ENCODE measurements at regions not wholly inside any gene's neighbourhood (a gene's known extent, or its start where the extent isn't known, plus 50 kb on each side); places are given as distances from the start of the nearest gene placed in this dataset.

GRCh38 chr3:106827515-106828213 is 549.6 kb upstream of the CCDC54 start:
- Histone ChIP-seq H3K4me1 (peaks cover 15% of the 10 kb centered on the region), H3K9me3 (replicated peaks) (peaks cover 9% of the 10 kb centered on the region), H3K27me3 (ENCODE audit: low read depth) (no peaks in the 10 kb centered on the region), H3K27ac (replicated peaks) (no peak overlapping the region), H3K4me3 (no peak overlapping the region), H3K36me3 (no peaks in the 10 kb centered on the region)
- no peak for TF ChIP-seq CTCF (IDR thresholded peaks at IDR 0.05; ENCODE audit: borderline replicate concordance)
- intact Hi-C loops (cut with micrococcal nuclease), result loop anchor here (10.0 kb wide), 1 partner anchor 237 kb away; no protein-coding TSS in a partner anchor
- no peak for DNase-seq

GRCh38 chr3:106829206-106829605 is 548.0 kb upstream of the CCDC54 start:
- H3K4me3 ChIP-seq, result no peak overlapping the region
- TF ChIP-seq CTCF (IDR thresholded peaks at IDR 0.05; ENCODE audit: borderline replicate concordance), result no peak
- H3K4me1 ChIP-seq, result peaks cover 15% of the 10 kb centered on the region
- intact Hi-C loops (cut with micrococcal nuclease), result loop anchor here (10.0 kb wide), 1 partner anchor 236 kb away; no protein-coding TSS in a partner anchor
- no peaks in the 10 kb centered on the region for H3K27me3 ChIP-seq (ENCODE audit: low read depth)
- H3K36me3 ChIP-seq, result no peaks in the 10 kb centered on the region
- H3K27ac ChIP-seq (replicated peaks), result no peak overlapping the region
- H3K9me3 ChIP-seq (replicated peaks), result peaks cover 10% of the 10 kb centered on the region
- DNase-seq, result no peak

GRCh38 chr3:106830334-106830733 is 546.9 kb upstream of the CCDC54 start:
- Histone ChIP-seq H3K27ac (replicated peaks) (no peak overlapping the region), H3K4me1 (peaks cover 10% of the 10 kb centered on the region), H3K4me3 (no peak overlapping the region), H3K9me3 (replicated peaks) (peaks cover 10% of the 10 kb centered on the region), H3K36me3 (no peaks in the 10 kb centered on the region), H3K27me3 (ENCODE audit: low read depth) (no peaks in the 10 kb centered on the region)
- intact Hi-C loops (cut with micrococcal nuclease), result no loop called here
- DNase-seq, result no peak
- no peak for TF ChIP-seq CTCF (IDR thresholded peaks at IDR 0.05; ENCODE audit: borderline replicate concordance)

GRCh38 chr3:106836906-106837305 is 540.3 kb upstream of the CCDC54 start:
- DNase-seq, result no peak
- TF ChIP-seq CTCF (IDR thresholded peaks at IDR 0.05; ENCODE audit: borderline replicate concordance), result no peak
- no peak overlapping the region for H3K27ac ChIP-seq (replicated peaks)
- peaks cover 9% of the 10 kb centered on the region for H3K9me3 ChIP-seq (replicated peaks)
- H3K4me3 ChIP-seq, result no peak overlapping the region
- peaks cover 15% of the 10 kb centered on the region for H3K4me1 ChIP-seq
- intact Hi-C loops (cut with micrococcal nuclease), result no loop called here
- H3K27me3 ChIP-seq (ENCODE audit: low read depth), result no peaks in the 10 kb centered on the region
- H3K36me3 ChIP-seq, result no peaks in the 10 kb centered on the region

GRCh38 chr3:106837616-106838015 is 539.6 kb upstream of the CCDC54 start:
- Histone ChIP-seq H3K4me3 (no peak overlapping the region), H3K36me3 (no peaks in the 10 kb centered on the region), H3K4me1 (peaks cover 15% of the 10 kb centered on the region), H3K27me3 (ENCODE audit: low read depth) (no peaks in the 10 kb centered on the region), H3K9me3 (replicated peaks) (peaks cover 2% of the 10 kb centered on the region), H3K27ac (replicated peaks) (no peak overlapping the region)
- TF ChIP-seq CTCF (IDR thresholded peaks at IDR 0.05; ENCODE audit: borderline replicate concordance), result no peak
- intact Hi-C loops (cut with micrococcal nuclease), result no loop called here
- DNase-seq, result no peak
